RPMI7951 (cell line): ENCODE measurements at regions not wholly inside any gene's neighbourhood (a gene's known extent, or its start where the extent isn't known, plus 50 kb on each side); places are given as distances from the start of the nearest gene placed in this dataset.
"Not testable (repeated sequence)": the region's sequence is repeated elsewhere in the genome, so short reads cannot be mapped to it uniquely, and the experiment has no call there.

Experiments
- DNase-seq: peaks from one replicate; pipeline ENCODE4 v3.0.0-alpha.2; 2012; ENCODE audit warnings: low read depth

DNA sequence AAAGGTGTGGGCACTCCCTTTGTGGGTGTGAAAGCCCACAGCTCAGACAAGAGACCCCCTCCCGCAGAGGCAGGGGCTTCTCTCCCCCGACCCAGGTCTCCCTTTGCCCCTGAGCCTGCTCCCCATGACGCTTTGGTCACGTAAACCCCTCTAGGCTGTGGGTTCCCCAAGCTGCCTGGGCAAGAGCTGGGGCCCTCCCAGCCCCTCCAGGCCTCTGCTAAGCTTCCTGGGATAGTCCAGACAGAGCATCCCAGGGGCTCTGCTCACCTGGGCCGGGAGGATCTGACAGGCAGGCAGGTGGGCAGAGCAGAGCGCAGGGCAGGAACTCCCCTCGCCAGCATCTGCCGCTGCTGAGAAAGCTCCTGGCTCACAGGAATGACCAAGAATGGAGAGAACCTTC is 177.3 kb downstream of the BANP start:
- no peak for DNase-seq

DNA sequence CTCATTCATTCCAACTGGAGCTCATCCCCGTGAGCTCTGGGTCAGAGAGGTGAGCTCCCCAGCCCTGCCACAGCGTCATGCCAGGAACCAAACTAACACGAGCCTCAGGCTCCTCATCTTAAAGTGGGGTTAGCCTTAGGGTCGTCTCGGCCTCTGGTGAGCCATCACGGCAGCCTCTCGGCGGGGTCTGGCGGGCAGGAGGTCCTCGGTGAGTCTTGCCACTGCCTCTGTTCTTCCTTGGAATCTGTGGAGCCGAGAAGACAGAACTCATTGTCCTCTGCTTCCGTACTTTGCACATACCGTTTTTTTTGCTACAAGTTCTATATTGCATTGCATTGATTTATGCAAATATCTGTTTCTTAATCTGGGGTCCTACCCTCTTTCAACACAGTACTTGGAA is 177.9 kb downstream of the BANP start:
- not testable (repeated sequence) for DNase-seq

DNA sequence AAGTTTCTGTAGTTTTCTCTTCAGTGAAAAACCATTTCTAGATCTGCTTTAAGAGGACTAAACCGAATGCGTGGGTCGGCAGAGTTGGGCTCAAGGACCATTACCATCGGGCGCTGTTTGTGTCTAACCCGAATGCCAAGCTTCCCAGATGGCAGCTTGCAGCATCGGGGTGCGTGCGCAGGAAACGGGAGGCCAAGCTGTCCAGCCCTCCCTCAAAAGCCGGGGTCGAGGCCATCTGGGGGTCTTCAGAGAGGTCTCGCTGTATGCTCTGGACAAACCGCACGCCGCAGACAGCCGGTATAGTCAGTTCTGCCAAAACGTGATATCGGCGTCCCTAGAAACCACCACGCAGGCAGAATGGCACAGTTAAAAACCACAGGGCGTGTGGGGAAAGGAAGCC is 178.8 kb downstream of the BANP start:
- DNase-seq: no peak

DNA sequence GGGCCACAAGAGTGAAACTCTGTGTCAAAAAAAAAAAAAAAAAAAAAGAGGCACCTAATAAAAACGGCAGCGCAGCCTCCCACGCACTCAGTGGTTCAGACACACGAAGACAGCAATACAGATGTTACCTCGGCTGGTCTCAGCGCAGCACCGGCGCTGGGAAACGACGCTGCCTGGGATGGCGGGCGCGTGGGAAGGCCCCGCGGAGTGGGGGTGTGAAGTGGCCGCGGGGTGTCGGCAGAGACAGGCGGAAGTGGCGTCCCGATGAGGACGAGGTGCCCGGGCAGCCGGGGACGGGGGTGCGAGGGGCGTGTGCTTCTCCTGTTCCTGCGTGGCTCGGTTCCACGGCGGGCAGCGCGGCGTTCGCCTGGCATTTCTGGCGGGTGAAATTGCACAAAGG is 179.4 kb downstream of the BANP start:
- no peak for DNase-seq

DNA sequence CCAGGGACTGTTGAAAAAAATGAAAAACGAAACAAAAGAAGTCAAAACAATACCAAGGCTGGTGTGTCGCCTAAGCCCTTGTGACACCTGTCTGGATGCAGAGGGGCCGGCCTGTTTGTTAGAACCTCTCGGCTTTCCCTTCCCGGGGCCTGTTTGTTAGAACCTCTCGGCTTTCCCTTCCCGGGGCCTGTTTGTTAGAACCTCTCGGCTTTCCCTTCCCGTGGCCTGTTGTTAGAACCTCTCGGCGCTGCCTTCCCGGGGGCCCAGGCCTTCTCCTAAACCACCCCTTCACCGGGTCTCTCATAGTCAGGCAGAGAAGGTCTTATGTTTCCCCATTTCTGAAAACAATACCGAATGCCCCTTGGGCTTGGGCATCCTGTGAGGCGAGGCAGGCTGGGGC is 180.0 kb downstream of the BANP start:
- no peak for DNase-seq

DNA sequence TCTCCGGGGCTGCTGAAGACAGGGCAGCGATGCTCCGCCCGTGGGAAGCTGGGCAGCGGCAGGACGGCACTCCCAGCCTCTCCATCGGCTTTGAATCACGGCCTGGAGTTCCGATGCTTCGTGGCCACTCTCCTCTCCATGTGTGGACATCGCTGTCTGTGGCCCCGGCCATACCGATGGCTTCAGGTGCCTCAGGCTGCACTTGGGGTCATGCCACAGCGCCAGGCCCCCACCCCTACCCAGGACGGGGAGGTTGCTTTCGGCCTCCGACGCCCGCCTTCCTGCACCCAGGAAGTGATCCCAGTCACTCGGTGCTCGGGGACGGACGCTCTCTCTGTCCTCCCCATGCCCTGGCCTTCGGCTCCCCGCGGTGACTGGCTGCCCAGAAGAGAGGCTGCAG is 180.7 kb downstream of the BANP start:
- no peak for DNase-seq

DNA sequence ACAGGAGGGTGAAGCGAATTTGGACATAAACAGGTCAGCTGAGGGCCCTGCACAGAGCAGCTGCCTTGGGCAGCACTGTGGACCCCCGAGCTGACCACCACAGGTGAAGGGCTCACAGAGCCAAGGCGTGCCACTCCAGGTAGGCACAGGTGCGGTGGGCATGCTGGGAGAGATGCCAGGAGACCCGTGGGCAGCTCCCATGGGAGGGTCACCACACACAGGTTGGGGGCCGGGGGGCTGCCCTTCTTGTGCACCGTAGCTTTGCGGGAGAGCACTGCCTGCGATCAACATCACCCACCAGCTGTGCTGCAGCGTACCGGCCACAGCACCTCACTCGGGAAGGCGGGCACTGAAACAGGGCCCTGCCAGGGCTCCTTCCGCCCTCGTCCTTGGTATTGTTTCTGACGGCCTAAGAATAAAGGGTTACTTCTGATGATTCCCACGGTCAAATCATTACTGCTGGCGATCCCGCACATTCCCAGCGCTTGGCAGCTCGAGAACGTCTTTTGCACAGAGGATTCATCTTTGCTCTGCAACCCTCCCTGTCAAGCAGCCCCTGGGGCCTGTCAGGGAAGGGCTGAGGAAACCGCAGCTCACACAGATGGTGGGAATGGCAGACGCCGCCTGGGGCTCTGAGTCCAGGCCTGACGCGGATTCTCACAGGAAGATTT is 181.7 kb downstream of the BANP start:
- peak; percentile 76 for DNase-seq

DNA sequence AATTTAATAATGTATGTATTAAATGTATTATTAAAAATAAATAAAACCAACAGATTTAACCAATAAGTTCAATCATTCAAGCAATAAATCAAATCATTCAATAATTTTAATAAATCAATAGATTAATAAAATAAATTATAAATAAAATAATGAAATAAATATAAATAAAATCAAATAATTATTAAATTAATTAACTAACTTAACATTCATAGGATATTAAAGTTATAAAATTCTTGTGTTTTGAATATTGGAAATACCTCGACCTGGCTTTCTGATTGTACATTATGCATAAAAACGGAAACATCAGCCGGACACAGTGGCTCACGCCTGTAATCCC is 182.2 kb downstream of the BANP start:
- no peak for DNase-seq

DNA sequence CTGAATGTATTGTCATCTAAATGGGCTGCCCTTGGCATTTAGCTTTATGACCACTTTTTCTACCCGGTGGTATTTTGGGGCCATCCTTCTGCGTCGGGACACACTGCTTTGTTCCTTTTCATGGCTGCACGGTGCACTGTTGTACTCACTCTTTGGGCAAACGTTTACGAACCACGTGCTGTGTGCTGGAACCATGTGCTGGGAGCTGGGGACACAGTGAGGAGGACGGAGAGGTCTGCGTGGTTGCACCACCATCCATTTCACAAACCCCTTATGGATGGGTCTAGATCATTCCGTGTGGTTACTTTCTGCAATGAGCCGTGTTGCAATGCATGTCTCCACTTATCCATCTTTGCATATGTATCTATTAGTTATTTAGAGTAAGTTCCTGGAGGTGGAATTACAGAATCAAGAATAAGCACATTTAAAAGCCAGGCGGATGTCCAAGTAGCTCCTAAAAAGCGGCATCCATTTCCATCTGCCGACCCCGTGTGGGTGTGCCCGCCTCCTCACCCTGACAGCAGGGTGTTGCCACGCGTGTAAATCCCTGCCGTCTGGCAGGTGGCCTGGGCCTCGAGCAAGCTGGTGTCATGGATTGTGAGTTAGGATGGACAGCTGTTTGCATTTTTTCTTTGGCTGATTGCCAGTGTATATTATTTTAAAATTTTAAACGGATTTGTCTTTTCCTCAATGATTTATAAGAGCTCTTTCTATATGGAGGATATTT is 183.1 kb downstream of the BANP start:
- not testable (repeated sequence) for DNase-seq

DNA sequence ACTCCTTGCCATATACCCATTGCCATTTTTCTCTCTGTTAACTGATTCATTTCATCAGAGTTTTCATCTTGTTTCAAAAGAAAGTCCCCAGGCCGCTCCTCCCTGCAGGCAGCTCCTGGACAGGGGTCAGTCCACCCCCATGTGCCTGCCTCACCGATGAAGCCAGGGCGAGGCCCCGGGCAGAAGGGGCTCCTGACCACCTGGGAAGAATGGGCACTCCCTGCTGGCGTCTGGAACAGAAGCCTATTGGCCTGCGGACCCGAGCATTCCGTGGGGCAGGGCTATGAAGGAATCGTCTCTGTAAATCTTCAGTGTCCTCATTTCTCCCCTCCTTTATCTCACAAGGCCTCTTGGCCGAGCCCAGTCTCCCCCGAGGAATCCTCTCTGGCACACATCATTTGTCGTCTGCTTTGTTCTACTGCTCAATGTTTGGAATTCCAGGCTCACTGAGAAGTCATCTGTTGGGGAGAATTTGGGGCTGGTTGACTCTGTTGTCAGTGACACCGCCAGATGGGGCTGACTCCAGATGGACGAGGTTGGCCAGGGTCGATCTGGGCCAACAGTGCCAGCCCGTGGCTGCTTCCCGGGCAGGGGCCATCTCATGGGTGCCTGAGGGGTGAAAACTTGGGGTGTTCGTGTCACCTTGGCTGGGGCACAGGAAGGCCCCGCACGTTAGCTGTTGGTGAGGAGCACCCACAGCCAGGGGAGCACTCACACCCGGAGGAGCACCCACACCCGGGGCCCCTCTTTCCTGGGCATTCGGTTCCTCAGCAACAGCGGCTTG is 183.9 kb downstream of the BANP start:
- DNase-seq: not testable (repeated sequence)

DNA sequence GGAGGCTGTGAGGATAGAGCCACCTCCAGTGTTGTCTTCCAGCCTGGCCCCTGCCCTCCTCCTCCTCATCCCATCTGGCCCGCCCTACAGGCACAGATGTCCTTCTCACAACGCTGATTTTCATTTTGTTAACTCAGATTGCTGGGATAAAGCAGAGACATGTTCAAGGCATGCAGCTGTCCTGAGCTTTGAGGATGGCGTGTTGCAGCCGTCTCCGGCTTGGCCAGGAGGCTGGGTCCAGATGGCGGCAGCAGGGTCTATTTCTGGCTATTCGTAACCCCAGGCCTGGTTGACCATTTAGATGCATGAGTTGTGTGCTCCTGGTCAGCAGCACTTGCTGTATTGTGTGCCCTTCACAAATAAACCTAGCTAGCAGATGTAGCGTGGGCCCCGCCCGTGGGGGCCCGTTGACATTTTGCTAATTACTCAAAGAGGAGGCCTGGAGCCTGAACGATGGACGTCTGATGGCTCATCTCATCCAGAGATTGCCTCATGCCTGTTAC is 185.0 kb downstream of the BANP start:
- peak; percentile 30 for DNase-seq

DNA sequence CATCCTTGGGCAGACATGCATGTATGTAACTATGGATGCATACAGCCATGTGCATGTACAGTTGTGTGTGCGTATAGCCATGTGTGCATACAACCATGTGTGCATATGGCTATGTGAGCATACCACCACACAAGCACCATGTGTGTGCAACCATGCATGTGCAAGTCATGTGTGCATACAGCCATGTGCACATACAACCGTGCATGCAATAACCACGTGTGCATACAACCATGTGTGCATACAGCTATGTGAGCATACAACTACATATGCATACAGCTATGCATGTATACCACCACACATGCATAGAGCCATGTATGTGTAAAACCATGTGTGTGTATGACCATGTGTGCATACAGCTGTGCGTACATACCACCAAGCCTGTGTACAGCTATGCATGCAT is 185.7 kb downstream of the BANP start:
- DNase-seq: not testable (repeated sequence)

DNA sequence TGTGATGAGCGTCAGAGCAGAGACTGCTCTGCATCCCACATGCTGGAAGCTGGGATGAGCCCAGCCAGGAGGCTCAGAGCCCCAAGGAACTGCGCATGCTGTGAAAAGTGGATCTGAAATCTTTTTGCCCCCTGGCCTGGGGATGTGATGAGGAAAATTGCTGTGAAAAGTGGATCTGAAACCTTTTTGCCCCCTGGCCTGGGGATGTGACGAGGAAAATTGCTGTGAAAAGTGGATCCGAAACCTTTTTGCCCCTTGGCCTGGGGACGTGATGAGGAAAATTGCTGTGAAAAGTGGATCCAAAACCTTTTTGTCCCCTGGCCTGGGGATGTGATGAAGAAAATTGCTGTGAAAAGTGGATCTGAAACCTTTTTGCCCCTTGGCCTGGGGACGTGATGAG is 187.9 kb downstream of the BANP start:
- DNase-seq: not testable (repeated sequence)

DNA sequence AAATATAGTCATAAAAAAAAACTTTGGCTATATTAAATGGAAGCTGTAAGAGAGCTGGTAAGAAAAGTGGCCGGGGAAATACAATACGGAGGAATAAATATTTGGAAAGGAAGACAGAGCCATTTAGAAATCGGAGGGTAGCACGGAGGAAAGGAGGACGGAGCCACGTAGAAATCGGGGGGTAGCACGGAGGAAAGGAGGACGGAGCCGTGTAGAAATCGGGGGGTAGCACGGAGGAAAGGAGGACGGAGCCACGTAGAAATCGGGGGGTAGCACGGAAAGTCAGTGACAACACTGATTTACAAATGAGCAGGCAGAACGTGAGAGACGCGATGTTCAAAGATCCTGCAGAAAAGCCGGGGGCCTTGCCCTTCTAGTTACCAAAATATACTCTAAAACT is 189.0 kb downstream of the BANP start:
- DNase-seq: not testable (repeated sequence)

DNA sequence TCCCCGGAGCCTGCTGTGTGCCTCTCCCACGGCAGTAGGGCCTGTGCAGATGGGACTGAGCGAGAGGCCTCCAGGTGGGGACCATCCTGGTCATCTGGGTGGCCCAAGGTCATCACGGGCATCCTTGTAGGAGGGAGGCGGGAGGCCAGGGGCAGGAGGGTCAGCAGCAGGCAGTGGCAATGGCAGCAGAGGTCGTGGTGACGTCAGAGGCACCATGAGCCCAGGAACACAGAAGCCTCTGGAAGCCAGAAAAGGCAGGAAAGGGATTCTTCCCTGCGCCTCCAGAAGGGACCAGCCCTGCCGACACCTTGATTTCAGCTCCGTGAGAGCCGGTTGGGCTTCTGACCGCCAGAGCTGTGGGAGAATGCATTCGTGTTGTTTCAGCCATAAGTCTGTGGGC is 190.3 kb downstream of the BANP start:
- no peak for DNase-seq

DNA sequence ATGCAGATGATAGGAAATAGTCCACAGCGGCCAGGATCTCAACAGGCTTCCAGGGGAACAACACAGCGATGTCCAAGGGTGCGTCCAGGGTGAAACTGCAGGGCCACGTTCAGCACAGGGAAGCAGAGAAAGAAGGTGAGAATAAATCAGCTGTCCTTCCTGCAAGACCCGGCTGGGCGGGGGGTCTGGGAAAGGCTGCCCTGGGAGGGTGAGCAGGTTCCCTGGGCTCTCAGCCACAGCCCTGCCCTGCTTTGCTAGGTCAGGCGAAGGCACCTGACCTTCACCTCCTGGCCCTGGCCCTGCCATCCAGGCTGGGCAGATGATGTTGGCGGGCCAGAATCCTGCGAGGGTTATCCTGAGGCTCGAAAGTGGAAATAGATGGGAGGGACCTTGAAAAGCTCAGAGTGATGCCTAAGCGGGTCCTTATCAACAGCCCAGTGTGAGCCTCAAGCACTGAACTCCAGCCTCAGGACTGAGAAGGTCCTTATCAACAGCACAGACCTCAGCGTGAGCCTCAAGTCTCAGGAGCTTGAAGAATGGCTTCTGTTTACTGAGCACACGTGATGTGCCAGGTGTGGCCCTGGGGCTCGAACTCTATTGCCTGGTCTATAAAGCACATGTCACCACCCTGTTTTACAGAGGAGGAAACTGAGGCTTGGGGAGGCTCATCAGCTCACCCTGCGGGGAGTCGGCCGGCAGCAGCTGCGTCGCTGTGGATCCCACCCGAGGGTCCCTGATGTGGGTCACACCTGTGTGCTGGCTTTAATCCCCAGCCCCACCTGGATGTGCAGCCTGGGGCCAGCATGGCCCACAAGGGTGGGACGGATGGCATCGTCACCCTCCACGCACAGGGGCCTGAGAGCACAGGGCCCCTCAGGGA is 191.1 kb downstream of the BANP start:
- DNase-seq: not testable (repeated sequence)

DNA sequence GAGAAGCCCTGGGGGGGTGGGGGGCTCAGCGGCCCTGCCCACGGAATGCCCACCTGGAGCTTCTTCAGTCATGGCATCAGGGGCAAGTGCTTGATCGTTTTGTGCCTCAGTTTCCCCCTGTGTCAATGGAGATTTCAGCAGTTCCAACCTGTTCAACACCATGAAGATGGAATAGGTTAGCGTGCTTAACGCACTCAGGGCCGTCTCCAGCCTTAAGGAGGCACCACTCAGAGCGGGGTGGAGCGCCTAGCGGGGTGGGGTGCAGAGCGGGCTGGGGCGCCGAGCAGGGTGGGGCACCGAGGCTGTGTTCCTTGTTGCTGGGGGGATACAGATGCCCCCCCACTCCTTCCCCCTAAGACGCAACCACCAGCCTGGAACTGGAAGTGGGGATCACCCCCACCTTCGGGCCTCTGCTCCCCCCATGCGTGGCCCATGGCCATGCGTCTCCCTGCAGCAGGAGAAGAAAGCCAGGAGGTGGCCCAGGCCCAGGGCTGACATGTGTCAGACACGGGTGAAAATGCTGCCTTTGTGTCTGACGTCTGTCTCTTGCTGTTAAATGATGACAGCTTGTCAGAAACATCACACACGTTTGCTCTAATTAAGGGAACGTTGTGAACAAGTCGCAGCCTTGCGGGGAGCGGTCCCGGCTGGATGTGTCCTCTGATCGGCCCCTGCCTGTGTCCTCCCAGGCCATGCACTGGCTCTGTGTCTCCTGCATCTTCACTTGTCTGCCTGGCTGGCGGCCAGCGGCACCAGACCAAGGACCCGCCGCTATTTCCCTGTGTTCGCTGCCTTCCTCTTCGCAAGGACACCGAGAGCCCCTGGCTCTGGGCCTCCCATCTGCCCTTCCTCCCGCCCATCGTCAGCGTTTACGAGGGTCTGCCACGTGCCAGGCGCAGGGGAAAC is 192.1 kb downstream of the BANP start:
- not testable (repeated sequence) for DNase-seq

DNA sequence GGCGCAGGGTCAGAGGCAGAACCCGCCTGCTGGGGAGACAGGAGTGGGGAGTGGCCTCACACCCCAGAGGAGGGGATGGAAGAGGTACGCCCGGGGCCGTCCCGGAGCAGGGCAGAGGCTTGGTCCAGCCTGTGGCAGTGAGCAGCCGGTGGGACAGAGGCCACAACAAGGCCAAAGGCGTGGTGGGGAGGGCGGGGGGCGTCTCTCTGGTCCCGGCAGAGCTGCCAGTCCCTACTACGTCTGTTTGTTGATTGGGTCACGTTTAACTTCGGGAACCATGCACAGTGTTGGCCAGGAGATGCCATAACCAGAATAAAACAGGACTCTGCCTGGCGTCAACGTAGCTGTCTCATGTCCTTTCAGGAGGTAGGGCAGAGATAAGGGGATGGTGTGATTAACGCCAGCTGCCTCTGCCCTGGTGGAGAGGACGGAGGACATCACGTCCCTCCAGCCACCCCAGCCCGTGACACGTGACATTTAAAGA is 192.8 kb downstream of the BANP start:
- DNase-seq: no peak

DNA sequence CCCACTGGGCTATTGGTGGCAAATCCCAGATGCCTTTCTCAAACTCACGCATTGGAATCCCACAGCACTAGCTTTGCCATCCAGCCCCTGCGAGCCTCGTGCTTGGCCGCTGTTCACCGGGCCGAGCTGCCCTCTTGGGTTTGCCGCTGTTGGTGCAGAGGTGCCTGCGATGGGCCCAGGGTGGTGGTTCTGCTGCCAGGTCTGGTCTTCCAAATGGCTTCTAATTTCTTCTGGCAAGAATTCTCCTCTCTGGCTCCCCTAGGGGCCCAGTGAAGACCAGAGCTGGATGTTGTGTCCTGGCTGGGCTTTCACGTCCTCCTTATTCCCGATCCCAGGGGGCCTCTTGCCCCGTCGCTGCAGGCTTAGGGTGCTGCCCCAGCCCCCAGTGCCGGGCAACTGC is 194.1 kb downstream of the BANP start:
- not testable (repeated sequence) for DNase-seq

DNA sequence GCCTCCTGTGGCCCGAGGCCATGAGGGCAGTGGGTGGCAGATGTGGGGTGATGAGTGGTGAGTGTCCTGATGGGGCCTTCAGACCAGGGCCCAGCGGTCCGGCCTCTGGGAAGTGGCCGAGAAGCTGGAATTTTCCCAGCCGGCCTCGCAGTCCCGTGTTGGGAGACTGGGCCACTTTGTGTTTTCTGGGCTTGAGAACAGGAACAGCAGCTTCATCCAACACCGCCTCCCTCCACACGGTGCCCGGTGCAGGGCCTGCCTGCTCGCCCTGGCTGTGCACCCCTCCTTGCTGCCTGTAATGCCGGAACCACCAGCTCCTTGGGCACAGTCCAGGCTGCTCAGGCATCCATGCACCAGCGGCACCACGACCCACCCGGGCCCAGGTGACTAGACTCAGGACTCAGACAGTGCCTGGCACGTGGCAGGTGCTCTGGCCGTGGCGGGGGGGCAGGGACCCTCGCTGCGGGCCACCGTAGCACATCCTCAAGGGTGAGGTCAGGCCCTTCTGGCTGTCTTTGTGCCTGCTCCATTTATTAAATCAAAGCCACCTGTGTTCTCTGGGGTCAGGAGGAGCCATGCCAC is 194.7 kb downstream of the BANP start:
- DNase-seq: not testable (repeated sequence)
